Nephron progenitor cell (in vitro differentiated cells): ENCODE measurements at regions not wholly inside any gene's neighbourhood (a gene's known extent, or its start where the extent isn't known, plus 50 kb on each side); places are given as distances from the start of the nearest gene placed in this dataset.

Experiments used
- DNase-seq: peaks from one replicate; pipeline ENCODE4 v3.0.0; 2021
- H3K27ac Mint-ChIP-seq: 2 replicates; pipeline ENCODE4 v1.8.0; 2021; ENCODE audit warnings: mild to moderate bottlenecking, moderate library complexity, mixed read lengths
- H3K27me3 Mint-ChIP-seq: 2 replicates; pipeline ENCODE4 v1.8.0; 2021; ENCODE audit warnings: mild to moderate bottlenecking, low read depth, mixed read lengths; ENCODE audit not compliant: poor library complexity
- H3K36me3 Mint-ChIP-seq: 2 replicates; pipeline ENCODE4 v1.8.0; 2021; ENCODE audit warnings: low read depth, mixed read lengths
- H3K4me1 Mint-ChIP-seq: 2 replicates; pipeline ENCODE4 v1.8.0; 2021; ENCODE audit warnings: mixed read lengths
- H3K4me3 Mint-ChIP-seq: 2 replicates; pipeline ENCODE4 v1.8.0; 2021; ENCODE audit warnings: mild to moderate bottlenecking, moderate library complexity, mixed read lengths
- H3K9me3 Mint-ChIP-seq: 2 replicates; pipeline ENCODE4 v1.8.0; 2021; ENCODE audit warnings: mild to moderate bottlenecking, moderate library complexity, mixed read lengths
- TF ChIP-seq, protein P1 (sequence below): fragments of 200-600 bp; sonication (generic); IDR thresholded peaks from 2 replicates; pipeline ENCODE4 v1.5.0; 2021; ENCODE audit warnings: antibody characterized with exemption

DNA sequence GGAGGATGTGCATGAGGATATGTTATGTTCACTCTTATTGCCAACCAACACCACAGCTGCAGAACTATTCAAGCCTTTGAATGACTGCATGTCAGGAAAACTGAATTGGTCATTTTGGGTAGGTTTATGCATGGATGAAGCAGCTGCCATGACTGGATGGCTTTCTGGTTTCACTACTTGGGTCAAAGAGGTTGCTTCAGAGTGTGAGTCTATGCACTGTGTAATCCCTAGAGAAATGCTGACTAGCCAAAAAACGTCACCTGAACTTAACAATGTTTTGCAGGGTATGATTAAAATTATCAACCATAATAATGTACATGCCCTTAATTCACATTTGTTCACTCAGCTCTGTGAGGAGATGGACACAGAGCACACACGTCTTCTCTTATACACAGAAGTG lies 206.7 kb upstream of the RBBP8 start:
- no peak overlapping the region for H3K27ac Mint-ChIP-seq
- TF ChIP-seq, protein P1, sequence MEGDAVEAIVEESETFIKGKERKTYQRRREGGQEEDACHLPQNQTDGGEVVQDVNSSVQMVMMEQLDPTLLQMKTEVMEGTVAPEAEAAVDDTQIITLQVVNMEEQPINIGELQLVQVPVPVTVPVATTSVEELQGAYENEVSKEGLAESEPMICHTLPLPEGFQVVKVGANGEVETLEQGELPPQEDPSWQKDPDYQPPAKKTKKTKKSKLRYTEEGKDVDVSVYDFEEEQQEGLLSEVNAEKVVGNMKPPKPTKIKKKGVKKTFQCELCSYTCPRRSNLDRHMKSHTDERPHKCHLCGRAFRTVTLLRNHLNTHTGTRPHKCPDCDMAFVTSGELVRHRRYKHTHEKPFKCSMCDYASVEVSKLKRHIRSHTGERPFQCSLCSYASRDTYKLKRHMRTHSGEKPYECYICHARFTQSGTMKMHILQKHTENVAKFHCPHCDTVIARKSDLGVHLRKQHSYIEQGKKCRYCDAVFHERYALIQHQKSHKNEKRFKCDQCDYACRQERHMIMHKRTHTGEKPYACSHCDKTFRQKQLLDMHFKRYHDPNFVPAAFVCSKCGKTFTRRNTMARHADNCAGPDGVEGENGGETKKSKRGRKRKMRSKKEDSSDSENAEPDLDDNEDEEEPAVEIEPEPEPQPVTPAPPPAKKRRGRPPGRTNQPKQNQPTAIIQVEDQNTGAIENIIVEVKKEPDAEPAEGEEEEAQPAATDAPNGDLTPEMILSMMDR, result no peak
- peaks cover 2% of the 10 kb centered on the region for H3K27me3 Mint-ChIP-seq
- H3K4me1 Mint-ChIP-seq, result no peaks in the 10 kb centered on the region
- peaks cover 4% of the 10 kb centered on the region for H3K9me3 Mint-ChIP-seq
- no peak for DNase-seq
- H3K36me3 Mint-ChIP-seq, result no peaks in the 10 kb centered on the region
- no peak overlapping the region for H3K4me3 Mint-ChIP-seq

DNA sequence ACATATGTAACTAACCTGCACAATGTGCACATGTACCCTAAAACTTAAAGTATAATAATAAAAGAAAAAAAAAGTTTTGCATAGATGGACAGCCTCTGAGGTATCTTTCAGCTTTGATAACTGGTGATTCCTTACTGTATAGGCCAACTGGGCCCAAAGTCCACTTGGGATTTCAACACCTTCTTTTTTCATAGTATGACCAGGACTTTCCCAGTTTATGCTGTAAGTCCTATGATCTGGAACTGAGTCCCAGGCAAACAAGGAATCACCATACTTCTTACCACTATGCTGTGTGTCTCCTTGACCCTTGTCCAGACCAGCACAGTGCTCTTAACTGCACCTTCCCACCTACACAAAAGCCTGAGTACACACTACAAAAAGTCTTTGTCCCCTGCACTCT lies 205.1 kb upstream of the RBBP8 start:
- TF ChIP-seq, protein P1, result no peak
- no peak overlapping the region for H3K4me3 Mint-ChIP-seq
- peaks cover 6% of the 10 kb centered on the region for H3K27me3 Mint-ChIP-seq
- peaks cover 4% of the 10 kb centered on the region for H3K9me3 Mint-ChIP-seq
- no peak overlapping the region for H3K27ac Mint-ChIP-seq
- H3K36me3 Mint-ChIP-seq, result no peaks in the 10 kb centered on the region
- no peaks in the 10 kb centered on the region for H3K4me1 Mint-ChIP-seq
- DNase-seq, result no peak

DNA sequence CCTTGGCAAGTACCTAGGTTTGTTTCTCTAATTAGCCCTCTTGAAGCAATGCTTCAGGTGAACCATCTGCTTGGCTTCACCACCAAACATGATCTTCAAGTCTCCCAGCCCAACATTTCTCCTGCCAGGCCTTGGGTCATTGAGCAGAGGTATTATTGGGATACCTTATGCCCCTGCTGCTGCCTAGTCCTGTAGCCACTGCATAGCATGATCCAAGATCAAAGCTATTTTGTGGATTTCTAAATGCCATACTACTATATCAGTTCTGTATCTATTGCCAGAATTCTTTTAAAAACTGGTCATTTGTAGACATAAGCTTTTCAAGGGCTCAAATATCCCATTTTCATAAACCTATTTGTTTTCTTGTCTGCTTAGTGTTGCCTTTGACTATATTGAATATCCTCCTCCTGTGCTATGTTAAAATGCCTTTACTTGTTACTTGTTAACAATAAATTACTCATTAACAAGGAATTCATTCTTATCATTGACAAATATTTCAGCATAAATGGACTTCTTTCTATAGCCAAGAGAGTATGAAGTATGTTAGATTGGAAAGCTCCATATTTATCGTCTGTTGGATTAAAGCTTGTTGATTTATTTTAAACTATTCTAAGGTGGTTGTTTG lies 204.5 kb upstream of the RBBP8 start:
- peaks cover 9% of the 10 kb centered on the region for H3K27me3 Mint-ChIP-seq
- DNase-seq, result no peak
- TF ChIP-seq, protein P1, result no peak
- peaks cover 4% of the 10 kb centered on the region for H3K9me3 Mint-ChIP-seq
- no peak overlapping the region for H3K4me3 Mint-ChIP-seq
- no peaks in the 10 kb centered on the region for H3K4me1 Mint-ChIP-seq
- no peaks in the 10 kb centered on the region for H3K36me3 Mint-ChIP-seq
- no peak overlapping the region for H3K27ac Mint-ChIP-seq

DNA sequence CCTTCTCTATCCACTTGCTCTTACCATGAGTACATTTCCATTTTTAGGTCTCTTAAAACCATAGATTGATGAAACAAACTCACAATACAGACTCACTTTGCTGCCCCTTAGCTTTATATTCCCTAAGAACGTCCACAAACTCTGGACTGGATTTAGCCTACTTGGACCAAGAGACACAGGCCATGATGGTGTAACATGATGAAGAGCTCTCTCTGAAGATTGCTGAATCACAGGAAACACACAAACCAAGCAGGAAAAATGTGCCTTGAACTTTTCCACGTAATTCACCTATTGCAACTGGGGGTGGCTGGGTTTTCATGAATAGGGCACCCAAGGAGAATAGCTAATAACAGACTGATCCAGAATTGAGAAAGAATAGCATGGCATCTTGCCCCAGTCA lies 201.7 kb upstream of the RBBP8 start:
- no peaks in the 10 kb centered on the region for H3K4me1 Mint-ChIP-seq
- TF ChIP-seq, protein P1, result no peak
- H3K4me3 Mint-ChIP-seq, result no peak overlapping the region
- no peaks in the 10 kb centered on the region for H3K36me3 Mint-ChIP-seq
- no peaks in the 10 kb centered on the region for H3K9me3 Mint-ChIP-seq
- H3K27me3 Mint-ChIP-seq, result peaks cover 9% of the 10 kb centered on the region
- no peak for DNase-seq
- H3K27ac Mint-ChIP-seq, result no peak overlapping the region

DNA sequence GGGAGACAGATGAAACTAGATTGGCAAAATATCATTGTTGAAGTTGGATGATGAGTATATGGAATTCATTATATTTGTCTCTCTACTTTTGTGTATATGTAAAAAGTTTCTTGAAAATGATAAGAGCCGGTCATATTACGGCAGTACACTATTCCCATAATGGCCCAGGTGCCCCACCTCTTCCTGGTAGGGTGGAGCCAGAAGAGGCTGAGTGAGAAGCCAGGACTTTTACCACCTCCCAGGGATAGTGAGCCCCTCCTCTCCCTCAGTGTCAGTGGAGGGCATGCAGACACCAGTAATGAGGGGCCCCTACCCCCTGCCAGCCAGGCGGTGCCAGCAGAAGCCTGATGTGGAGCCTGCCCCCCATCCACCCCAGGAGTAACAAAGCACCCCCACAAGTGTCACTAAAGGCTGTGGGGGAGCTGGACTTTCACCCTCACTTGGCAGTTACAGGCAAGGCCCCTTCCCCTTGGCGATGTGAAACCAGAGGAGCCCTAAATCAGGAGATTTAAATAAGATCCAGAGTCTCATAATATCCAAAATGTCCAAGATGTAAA lies 198.9 kb upstream of the RBBP8 start:
- DNase-seq, result no peak
- Mint-ChIP-seq H3K4me1 (no peaks in the 10 kb centered on the region), H3K36me3 (no peaks in the 10 kb centered on the region), H3K4me3 (no peak overlapping the region), H3K27ac (no peak overlapping the region), H3K27me3 (peaks cover 9% of the 10 kb centered on the region), H3K9me3 (no peaks in the 10 kb centered on the region)
- TF ChIP-seq, protein P1, result no peak
